A673 (cell line): ENCODE measurements at regions not wholly inside any gene's neighbourhood (a gene's known extent, or its start where the extent isn't known, plus 50 kb on each side); places are given as distances from the start of the nearest gene placed in this dataset.

Experiments
- EZH2 ChIP-seq: fragments of 200-600 bp; sonication (generic); IDR thresholded peaks from 2 replicates; pipeline ENCODE4 v1.6.1; 2017; ENCODE audit warnings: borderline replicate concordance, low read depth, mild to moderate bottlenecking, mixed read lengths, antibody characterized with exemption, low read length; ENCODE audit not compliant: poor library complexity, severe bottlenecking
- TF ChIP-seq, protein P1 (sequence below): fragments of 300-800, 200-600 bp; sonication (generic); conservative IDR thresholded peaks from 2 replicates; pipeline ENCODE4 v1.5.1; 2017; ENCODE audit warnings: low read depth, mild to moderate bottlenecking, antibody characterized with exemption, low read length, moderate library complexity, mixed read lengths

DNA sequence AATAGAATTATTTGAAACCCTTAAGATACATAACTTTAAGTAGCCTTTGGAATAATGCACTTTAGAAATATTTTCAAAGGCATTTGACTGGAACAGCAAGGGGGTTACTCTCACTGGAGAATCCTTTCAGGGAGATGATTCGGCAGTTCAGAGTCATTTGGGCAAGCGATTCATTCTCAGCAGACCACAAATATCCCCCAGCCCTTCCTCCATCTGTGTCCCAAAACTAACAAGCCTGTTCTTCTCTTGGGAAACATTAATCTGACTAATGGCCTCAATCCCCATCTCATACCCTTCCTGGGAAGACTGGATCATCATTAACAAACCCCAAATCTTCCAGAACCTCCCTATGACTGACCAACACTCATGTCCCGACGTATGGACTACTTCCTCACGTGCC is 65.8 kb upstream of the S1PR3 start:
- TF ChIP-seq, protein P1, sequence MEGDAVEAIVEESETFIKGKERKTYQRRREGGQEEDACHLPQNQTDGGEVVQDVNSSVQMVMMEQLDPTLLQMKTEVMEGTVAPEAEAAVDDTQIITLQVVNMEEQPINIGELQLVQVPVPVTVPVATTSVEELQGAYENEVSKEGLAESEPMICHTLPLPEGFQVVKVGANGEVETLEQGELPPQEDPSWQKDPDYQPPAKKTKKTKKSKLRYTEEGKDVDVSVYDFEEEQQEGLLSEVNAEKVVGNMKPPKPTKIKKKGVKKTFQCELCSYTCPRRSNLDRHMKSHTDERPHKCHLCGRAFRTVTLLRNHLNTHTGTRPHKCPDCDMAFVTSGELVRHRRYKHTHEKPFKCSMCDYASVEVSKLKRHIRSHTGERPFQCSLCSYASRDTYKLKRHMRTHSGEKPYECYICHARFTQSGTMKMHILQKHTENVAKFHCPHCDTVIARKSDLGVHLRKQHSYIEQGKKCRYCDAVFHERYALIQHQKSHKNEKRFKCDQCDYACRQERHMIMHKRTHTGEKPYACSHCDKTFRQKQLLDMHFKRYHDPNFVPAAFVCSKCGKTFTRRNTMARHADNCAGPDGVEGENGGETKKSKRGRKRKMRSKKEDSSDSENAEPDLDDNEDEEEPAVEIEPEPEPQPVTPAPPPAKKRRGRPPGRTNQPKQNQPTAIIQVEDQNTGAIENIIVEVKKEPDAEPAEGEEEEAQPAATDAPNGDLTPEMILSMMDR, result no peak
- TF ChIP-seq EZH2, result no peak
